OCI-LY7 (cell line): ENCODE measurements at regions not wholly inside any gene's neighbourhood (a gene's known extent, or its start where the extent isn't known, plus 50 kb on each side); places are given as distances from the start of the nearest gene placed in this dataset.

Source experiments
- BruUV-seq: library from RNA; stranded (reverse); fragments of 400-500 nt; replicated peaks from 2 replicates; lab custom pipeline; 2021; lab: Mats Ljungman, UMichigan
- CTCF ChIA-PET: fragments of 300-600 bp; sonication (Branson Sonifier 250); formaldehyde crosslinking; loops from one replicate; lab custom pipeline; 2022; ENCODE audit warnings: antibody characterized with exemption; ENCODE audit not compliant: unreplicated experiment; lab: Charles Lee
- POLR2A ChIA-PET: fragments of 300-600 bp; sonication (Branson Sonifier 250); formaldehyde crosslinking; loops from one replicate; lab custom pipeline; 2022; ENCODE audit warnings: antibody characterized with exemption; lab: Charles Lee
- DNase-seq: peaks from one replicate; pipeline ENCODE4 v3.0.0-alpha.2; 2015; ENCODE audit warnings: low spot score
- H2AFZ ChIP-seq: fragments of 200-600 bp; sonication (generic), shearing (Covaris generic); 2 replicates; pipeline ENCODE4 v1.6.1; 2014; ENCODE audit warnings: mild to moderate bottlenecking, antibody characterized with exemption, low read length, moderate library complexity
- H3K27ac ChIP-seq: fragments of 200-600 bp; sonication (generic); 2 replicates; pipeline ENCODE4 v1.5.1; 2014; ENCODE audit warnings: mixed run types, low read depth, mild to moderate bottlenecking, moderate library complexity, low read length, inconsistent platforms; ENCODE audit not compliant: poor library complexity, severe bottlenecking
- H3K36me3 ChIP-seq: fragments of 200-600 bp; sonication (generic); 2 replicates; pipeline ENCODE4 v1.6.1; 2014; ENCODE audit warnings: mild to moderate bottlenecking, antibody characterized with exemption, low read length, moderate library complexity, mixed read lengths; ENCODE audit not compliant: insufficient read depth
- H3K4me1 ChIP-seq: fragments of 200-600 bp; sonication (generic); 2 replicates; pipeline ENCODE4 v1.5.1; 2014; ENCODE audit warnings: mild to moderate bottlenecking, low read length; ENCODE audit not compliant: insufficient read depth, poor library complexity, severe bottlenecking
- H3K4me2 ChIP-seq: fragments of 200-600 bp; sonication (generic); 2 replicates; pipeline ENCODE4 v1.6.1; 2014; ENCODE audit warnings: mild to moderate bottlenecking, low read length
- H3K4me3 ChIP-seq: fragments of 200-600 bp; sonication (generic); 2 replicates; pipeline ENCODE4 v1.5.1; 2014; ENCODE audit warnings: mild to moderate bottlenecking, low read depth, low read length; ENCODE audit not compliant: poor library complexity, severe bottlenecking
- H3K79me2 ChIP-seq: fragments of 200-600 bp; sonication (generic); 2 replicates; pipeline ENCODE4 v1.6.1; 2016; ENCODE audit warnings: low read depth, mild to moderate bottlenecking, low read length, moderate library complexity, mixed read lengths; ENCODE audit not compliant: insufficient read depth
- H3K9me2 ChIP-seq: fragments of 200-600 bp; sonication (generic); 2 replicates; pipeline ENCODE4 v1.6.1; 2016; ENCODE audit warnings: mild to moderate bottlenecking, low read length, mixed read lengths; ENCODE audit not compliant: insufficient read depth
- H3K9me3 ChIP-seq: fragments of 200-600 bp; sonication (generic); 2 replicates; pipeline ENCODE4 v1.6.1; 2014; ENCODE audit warnings: mild to moderate bottlenecking, mixed run types, low read length, mixed read lengths
- H4K20me1 ChIP-seq: fragments of 200-600 bp; sonication (generic); 2 replicates; pipeline ENCODE4 v1.6.1; 2014; ENCODE audit warnings: mild to moderate bottlenecking, antibody characterized with exemption, low read length, moderate library complexity, mixed read lengths; ENCODE audit not compliant: insufficient read depth
- EZH2phosphoT487 ChIP-seq: fragments of 200-600 bp; sonication (generic); IDR thresholded peaks from 2 replicates; pipeline ENCODE4 v1.6.1; 2018; ENCODE audit warnings: low read depth, borderline replicate concordance, mild to moderate bottlenecking, mixed run types, antibody characterized with exemption, low read length, moderate library complexity, mixed read lengths
- intact Hi-C: fragments of 100-400 bp; cut with micrococcal nuclease; formaldehyde crosslinking; loops from one replicate; pipeline ENCODE4 v1.10.0; 2022; ENCODE audit not compliant: unreplicated experiment
- TF ChIP-seq, protein P1 (sequence below): fragments of 200-600 bp; sonication (generic); conservative IDR thresholded peaks from 2 replicates; pipeline ENCODE4 v1.5.1; 2014; ENCODE audit warnings: mild to moderate bottlenecking, antibody characterized with exemption, low read length, moderate library complexity, mixed read lengths

- POLR2A ChIA-PET, result no interaction called here
- intact Hi-C loops, result no loop called here
- BruUV-seq, result no TSS peak
These were observed 86.6 kb upstream of the ERRFI1 start for GRCh38 chr1:8112611-8113261.

DNA sequence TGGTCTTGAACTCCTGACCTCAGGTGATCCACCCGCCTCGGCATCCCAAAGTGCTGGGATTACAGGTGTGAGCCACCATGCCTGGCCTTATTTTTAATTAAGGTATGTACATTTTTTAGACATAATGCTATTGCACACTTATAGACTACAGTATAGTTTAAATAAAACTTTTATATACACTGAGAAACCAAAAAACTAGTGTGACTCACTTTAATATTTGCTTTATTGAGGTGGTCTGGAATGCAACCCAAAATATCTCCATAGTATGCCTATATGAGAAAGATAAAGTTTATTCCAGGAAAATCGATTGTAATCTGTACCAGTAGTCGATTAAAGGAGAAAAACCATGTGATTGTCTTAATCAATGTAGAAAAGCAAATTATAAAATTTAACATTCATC, 85.5 kb upstream of the ERRFI1 start:
- H3K36me3 ChIP-seq, result no peaks in the 10 kb centered on the region
- TF ChIP-seq EZH2phosphoT487, result no peak
- TF ChIP-seq, protein P1, sequence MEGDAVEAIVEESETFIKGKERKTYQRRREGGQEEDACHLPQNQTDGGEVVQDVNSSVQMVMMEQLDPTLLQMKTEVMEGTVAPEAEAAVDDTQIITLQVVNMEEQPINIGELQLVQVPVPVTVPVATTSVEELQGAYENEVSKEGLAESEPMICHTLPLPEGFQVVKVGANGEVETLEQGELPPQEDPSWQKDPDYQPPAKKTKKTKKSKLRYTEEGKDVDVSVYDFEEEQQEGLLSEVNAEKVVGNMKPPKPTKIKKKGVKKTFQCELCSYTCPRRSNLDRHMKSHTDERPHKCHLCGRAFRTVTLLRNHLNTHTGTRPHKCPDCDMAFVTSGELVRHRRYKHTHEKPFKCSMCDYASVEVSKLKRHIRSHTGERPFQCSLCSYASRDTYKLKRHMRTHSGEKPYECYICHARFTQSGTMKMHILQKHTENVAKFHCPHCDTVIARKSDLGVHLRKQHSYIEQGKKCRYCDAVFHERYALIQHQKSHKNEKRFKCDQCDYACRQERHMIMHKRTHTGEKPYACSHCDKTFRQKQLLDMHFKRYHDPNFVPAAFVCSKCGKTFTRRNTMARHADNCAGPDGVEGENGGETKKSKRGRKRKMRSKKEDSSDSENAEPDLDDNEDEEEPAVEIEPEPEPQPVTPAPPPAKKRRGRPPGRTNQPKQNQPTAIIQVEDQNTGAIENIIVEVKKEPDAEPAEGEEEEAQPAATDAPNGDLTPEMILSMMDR, result no peak
- POLR2A ChIA-PET, result no interaction called here
- CTCF ChIA-PET, result no interaction called here
- H3K9me2 ChIP-seq, result no peaks in the 10 kb centered on the region
- no peak overlapping the region for H3K4me3 ChIP-seq
- H3K79me2 ChIP-seq, result no peaks in the 10 kb centered on the region
- no peak overlapping the region for H2AFZ ChIP-seq
- intact Hi-C loops, result no loop called here
- no peaks in the 10 kb centered on the region for H3K9me3 ChIP-seq
- no peak overlapping the region for H3K27ac ChIP-seq
- no TSS peak for BruUV-seq
- H3K4me1 ChIP-seq, result no peaks in the 10 kb centered on the region
- H3K4me2 ChIP-seq, result no peak overlapping the region
- no peaks in the 10 kb centered on the region for H4K20me1 ChIP-seq
- DNase-seq, result no peak

More at GRCh38 chr1:8112611-8113261, 86.6 kb upstream of the ERRFI1 start:
- H3K79me2 ChIP-seq, result no peaks in the 10 kb centered on the region
- H3K9me2 ChIP-seq, result no peaks in the 10 kb centered on the region
- no peaks in the 10 kb centered on the region for H4K20me1 ChIP-seq
- H3K27ac ChIP-seq, result no peak overlapping the region
- no peak for DNase-seq
- no peak overlapping the region for H2AFZ ChIP-seq
- CTCF ChIA-PET, result no interaction called here
- H3K4me2 ChIP-seq, result no peak overlapping the region
- no peaks in the 10 kb centered on the region for H3K36me3 ChIP-seq
- TF ChIP-seq, protein P1, result no peak
- no peak for TF ChIP-seq EZH2phosphoT487
- no peak overlapping the region for H3K4me3 ChIP-seq
- no peaks in the 10 kb centered on the region for H3K9me3 ChIP-seq
- no peaks in the 10 kb centered on the region for H3K4me1 ChIP-seq

DNA sequence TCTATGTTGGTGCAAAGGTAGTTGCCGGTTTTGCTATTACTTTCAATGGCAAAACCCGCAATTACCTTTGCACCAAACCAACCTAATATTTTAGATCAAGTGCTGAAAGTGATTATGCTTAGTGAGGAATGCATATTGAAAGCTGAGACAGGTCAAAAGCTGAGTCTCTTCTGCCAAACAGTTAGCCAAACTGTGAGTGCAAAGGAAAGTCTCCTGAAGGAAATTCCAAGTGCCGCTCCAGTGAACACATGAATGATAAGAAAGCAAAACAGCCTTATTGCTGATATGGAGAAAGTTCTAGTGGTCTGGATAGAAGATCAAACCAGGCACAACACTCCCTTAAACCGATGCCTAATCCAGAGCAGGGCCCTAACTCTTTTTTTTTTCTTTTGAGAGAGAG, 83.1 kb upstream of the ERRFI1 start:
- H3K4me2 ChIP-seq, result no peak overlapping the region
- H3K4me1 ChIP-seq, result no peaks in the 10 kb centered on the region
- intact Hi-C loops, result no loop called here
- no peaks in the 10 kb centered on the region for H3K79me2 ChIP-seq
- no peak for DNase-seq
- no peak overlapping the region for H3K27ac ChIP-seq
- no peak overlapping the region for H2AFZ ChIP-seq
- H3K36me3 ChIP-seq, result no peaks in the 10 kb centered on the region
- CTCF ChIA-PET, result no interaction called here
- no peak overlapping the region for H3K4me3 ChIP-seq
- POLR2A ChIA-PET, result no interaction called here
- H3K9me2 ChIP-seq, result no peaks in the 10 kb centered on the region
- no peaks in the 10 kb centered on the region for H4K20me1 ChIP-seq
- H3K9me3 ChIP-seq, result no peaks in the 10 kb centered on the region
- TF ChIP-seq, protein P1, result no peak
- no peak for TF ChIP-seq EZH2phosphoT487
- BruUV-seq, result no TSS peak
